Brain microvascular endothelial cell (primary cell): ENCODE measurements at regions not wholly inside any gene's neighbourhood (a gene's known extent, or its start where the extent isn't known, plus 50 kb on each side); places are given as distances from the start of the nearest gene placed in this dataset.
A peak's percentile ranks its signal among the peaks of the same experiment; 100 is the strongest.

ENCODE experiments used
- DNase-seq: peaks from one replicate; pipeline ENCODE4 v3.0.0-alpha.2; 2020
- H3K27ac ChIP-seq: fragments of 250-450 bp; sonication (Bioruptor Pico); 2 replicates; pipeline ENCODE4 v1.5.1; 2020; ENCODE audit warnings: mild to moderate bottlenecking, moderate library complexity
- H3K27me3 ChIP-seq: fragments of 250-450 bp; sonication (Bioruptor Pico); replicated peaks from 2 replicates; pipeline ENCODE4 v1.5.1; 2020; ENCODE audit warnings: mild to moderate bottlenecking
- H3K36me3 ChIP-seq: fragments of 250-450 bp; sonication (Bioruptor Pico); replicated peaks from 2 replicates; pipeline ENCODE4 v1.5.1; 2020; ENCODE audit warnings: mild to moderate bottlenecking
- H3K4me3 ChIP-seq: 2 replicates; pipeline ENCODE4 v1.5.1; 2011; ENCODE audit warnings: low read depth, mild to moderate bottlenecking, control low read depth, low read length, moderate library complexity
- in situ Hi-C: cut with HindIII; loops from 2 replicates; pipeline ENCODE4 v1.10.0; 2017; ENCODE audit warnings: low sequenced_read_pairs, low pct_ligation_motif_present
- TF ChIP-seq, protein P1 (sequence below): IDR thresholded peaks from 2 replicates; pipeline ENCODE4 v1.5.1; 2011; ENCODE audit warnings: low read depth, mild to moderate bottlenecking, moderate library complexity, low read length, control low read depth, inconsistent platforms; ENCODE audit errors: missing control alignments

DNA sequence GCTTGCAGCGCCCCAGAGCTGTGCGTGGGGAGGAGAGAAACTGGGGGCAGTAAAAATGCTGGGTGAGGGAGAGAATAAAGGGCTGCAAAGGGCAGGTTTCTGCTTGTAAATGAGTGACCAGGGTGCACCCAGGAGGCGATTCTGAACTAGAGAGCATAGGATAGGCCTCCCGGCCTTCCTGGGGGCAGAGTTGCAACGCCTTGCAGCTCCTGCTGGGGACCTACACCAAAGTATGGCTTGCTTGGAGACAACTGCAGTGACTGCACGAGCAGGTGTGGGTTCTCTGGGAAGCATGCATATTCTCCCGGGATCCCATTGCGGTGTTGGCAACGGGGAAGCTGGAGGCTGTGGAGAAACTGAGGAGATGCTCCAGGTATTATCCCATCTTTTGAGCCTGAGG is 111.6 kb upstream of the SPACA1 start:
- Histone ChIP-seq H3K36me3 (no peaks in the 10 kb centered on the region), H3K27me3 (no peaks in the 10 kb centered on the region), H3K27ac (no peak overlapping the region), H3K4me3 (no peak overlapping the region)
- in situ Hi-C loops: no loop called here
- DNase-seq: no peak
- TF ChIP-seq, protein P1, sequence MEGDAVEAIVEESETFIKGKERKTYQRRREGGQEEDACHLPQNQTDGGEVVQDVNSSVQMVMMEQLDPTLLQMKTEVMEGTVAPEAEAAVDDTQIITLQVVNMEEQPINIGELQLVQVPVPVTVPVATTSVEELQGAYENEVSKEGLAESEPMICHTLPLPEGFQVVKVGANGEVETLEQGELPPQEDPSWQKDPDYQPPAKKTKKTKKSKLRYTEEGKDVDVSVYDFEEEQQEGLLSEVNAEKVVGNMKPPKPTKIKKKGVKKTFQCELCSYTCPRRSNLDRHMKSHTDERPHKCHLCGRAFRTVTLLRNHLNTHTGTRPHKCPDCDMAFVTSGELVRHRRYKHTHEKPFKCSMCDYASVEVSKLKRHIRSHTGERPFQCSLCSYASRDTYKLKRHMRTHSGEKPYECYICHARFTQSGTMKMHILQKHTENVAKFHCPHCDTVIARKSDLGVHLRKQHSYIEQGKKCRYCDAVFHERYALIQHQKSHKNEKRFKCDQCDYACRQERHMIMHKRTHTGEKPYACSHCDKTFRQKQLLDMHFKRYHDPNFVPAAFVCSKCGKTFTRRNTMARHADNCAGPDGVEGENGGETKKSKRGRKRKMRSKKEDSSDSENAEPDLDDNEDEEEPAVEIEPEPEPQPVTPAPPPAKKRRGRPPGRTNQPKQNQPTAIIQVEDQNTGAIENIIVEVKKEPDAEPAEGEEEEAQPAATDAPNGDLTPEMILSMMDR: no peak

DNA sequence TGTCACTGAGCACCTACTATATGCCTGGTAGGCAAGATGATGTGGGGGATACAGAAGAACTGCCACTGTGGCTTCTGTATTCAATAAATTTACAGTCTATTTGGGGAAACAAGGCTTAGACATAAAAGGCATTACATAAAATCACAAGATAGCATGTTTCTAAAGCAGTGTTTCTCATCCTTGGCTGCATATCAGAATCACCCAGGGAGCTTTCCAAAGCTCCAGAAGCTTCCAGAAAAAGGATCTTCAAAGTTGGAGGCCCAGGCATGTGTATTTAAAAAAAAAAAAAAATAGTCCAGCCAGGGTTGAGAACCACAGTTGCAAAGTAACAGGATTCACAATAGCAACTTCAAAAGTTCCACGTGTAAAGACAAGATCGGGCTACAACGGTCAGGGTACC is 112.4 kb upstream of the SPACA1 start:
- Histone ChIP-seq H3K27ac (no peak overlapping the region), H3K4me3 (no peak overlapping the region), H3K27me3 (no peaks in the 10 kb centered on the region), H3K36me3 (no peaks in the 10 kb centered on the region)
- no peak for DNase-seq
- TF ChIP-seq, protein P1: no peak
- in situ Hi-C loops: no loop called here

DNA sequence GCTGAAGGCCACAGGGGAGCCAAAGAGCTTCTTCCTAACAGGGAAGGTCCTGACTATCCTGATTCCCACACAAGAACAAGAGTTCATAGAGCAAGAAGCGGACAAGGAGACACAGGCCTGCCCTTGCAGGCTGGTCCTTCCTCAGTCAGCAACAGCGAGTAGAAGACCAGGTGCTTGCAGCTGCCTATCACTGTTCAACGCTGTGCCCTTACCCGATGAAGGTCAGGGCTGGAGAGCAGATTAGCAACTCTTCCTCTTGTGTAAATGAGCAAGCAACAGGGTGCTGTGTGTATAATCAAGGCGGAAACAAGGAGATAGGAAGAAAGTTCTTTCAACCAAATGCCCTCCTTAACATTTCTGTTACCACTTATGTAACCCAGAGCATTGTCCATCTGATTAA is 115.3 kb upstream of the SPACA1 start:
- Histone ChIP-seq H3K36me3 (no peaks in the 10 kb centered on the region), H3K27ac (no peak overlapping the region), H3K4me3 (no peak overlapping the region), H3K27me3 (no peaks in the 10 kb centered on the region)
- DNase-seq: no peak
- in situ Hi-C loops: no loop called here
- TF ChIP-seq, protein P1: no peak

DNA sequence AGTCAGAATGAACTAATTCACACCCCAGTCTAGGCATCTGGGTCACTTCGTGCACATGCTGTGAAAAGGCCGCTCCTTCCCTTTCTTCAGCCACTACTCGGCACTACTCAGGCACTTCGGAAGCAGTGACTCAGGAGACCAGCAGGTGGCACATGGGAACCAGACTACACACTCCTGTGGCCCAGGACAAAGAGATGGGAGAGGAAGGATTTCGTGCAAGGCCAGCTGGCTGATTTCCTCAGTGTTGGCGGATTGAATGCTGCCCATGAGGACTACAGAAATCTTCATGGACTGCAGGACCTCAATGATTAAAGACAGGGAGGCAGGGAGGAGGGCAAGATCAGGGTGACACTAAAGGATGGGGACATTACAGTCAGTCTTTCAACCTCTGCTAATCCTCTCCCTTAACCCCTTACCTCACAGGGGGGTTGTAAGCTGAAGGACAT is 117.8 kb upstream of the SPACA1 start:
- peak; percentile 90 for DNase-seq
- H3K36me3 ChIP-seq: no peaks in the 10 kb centered on the region
- in situ Hi-C loops: no loop called here
- TF ChIP-seq, protein P1: peak; percentile 97
- no peak overlapping the region for H3K27ac ChIP-seq
- H3K27me3 ChIP-seq: no peaks in the 10 kb centered on the region
- H3K4me3 ChIP-seq: no peak overlapping the region

DNA sequence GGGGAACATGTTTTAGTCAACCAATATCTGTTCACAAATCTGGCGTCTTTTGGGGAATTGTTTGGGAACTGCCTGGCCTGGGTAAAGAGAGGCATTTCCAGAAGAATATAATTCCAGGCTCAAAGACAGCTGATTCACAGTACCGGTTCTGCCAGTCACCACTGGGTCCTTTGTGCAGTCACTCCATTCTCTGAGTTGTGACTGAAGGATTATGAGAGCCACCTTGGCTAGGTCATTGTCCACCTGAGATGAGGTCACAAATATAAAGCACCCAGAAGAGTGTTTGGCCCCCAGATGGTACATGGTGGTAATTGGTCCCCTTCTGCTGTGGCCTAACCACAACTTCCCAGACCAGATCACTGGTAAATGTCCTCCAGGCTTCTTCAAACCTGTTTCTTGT is 121.0 kb upstream of the SPACA1 start:
- Histone ChIP-seq H3K27ac (no peak overlapping the region), H3K27me3 (no peaks in the 10 kb centered on the region), H3K4me3 (no peak overlapping the region), H3K36me3 (no peaks in the 10 kb centered on the region)
- DNase-seq: no peak
- in situ Hi-C loops: no loop called here
- TF ChIP-seq, protein P1: no peak

DNA sequence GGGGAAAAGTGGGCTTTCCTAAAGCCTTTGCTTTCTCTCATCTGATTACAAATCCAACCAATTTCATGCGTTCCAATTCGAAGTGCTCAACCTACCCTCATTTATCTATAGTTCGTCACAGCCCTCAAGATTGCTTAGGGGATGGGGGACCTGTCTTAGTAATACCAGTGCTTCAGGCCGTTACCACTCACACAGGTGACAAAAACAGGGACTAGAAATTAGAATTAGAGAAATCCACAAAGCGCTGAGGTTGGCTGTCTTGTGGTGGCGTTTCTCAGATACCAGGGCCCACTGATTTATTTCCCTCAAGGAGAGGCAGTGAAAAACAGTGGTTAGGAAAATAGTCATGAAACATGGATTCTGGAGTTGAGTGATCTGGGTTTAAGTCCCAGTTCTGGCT is 121.6 kb upstream of the SPACA1 start:
- H3K27ac ChIP-seq: no peak overlapping the region
- DNase-seq: no peak
- TF ChIP-seq, protein P1: no peak

More for the DNA sequence above, 121.6 kb upstream of the SPACA1 start:
- in situ Hi-C loops: no loop called here
- H3K27me3 ChIP-seq: no peaks in the 10 kb centered on the region
- no peaks in the 10 kb centered on the region for H3K36me3 ChIP-seq
- no peak overlapping the region for H3K4me3 ChIP-seq
